Endothelial cell of umbilical vein (primary cell): ENCODE measurements at regions not wholly inside any gene's neighbourhood (a gene's known extent, or its start where the extent isn't known, plus 50 kb on each side); places are given as distances from the start of the nearest gene placed in this dataset.

Source experiments
- BruUV-seq: library from RNA; stranded (reverse); fragments of 400-500 nt; replicated peaks from 2 replicates; lab custom pipeline; 2021; lab: Mats Ljungman, UMichigan
- CTCF ChIA-PET: fragments of 300-600, 350-600 bp; sonication (Branson Sonifier 250); formaldehyde crosslinking; loops from one replicate; lab custom pipeline; 2021; ENCODE audit warnings: antibody characterized with exemption, inconsistent platforms; lab: Charles Lee
- POLR2A ChIA-PET: fragments of 300-600, 350-600 bp; sonication (Branson Sonifier 250); formaldehyde crosslinking; loops from one replicate; lab custom pipeline; 2021; ENCODE audit warnings: antibody characterized with exemption, inconsistent platforms; lab: Charles Lee
- DNase-seq: peaks from one replicate; pipeline ENCODE4 v3.0.0-alpha.2; 2011; ENCODE audit warnings: low read depth, low spot score
- FAIRE-seq: peaks from 2 replicates; lab custom pipeline; 2011; peaks lifted over from hg19 to GRCh38; lab: Jason Lieb, UNC
- H2AFZ ChIP-seq: 2 replicates; pipeline ENCODE4 v1.6.0; 2012; ENCODE audit warnings: low read depth, low read length, control low read depth, inconsistent platforms
- H3K27ac ChIP-seq: 2 replicates; pipeline ENCODE4 v1.5.1; 2011; ENCODE audit warnings: low read depth, mild to moderate bottlenecking, control low read depth, low read length, moderate library complexity; ENCODE audit not compliant: insufficient read depth
- H3K27me3 ChIP-seq, 2 experiments: 2 replicates each; pipeline versions ENCODE4 v1.6.0 to v1.6.1; 2011; ENCODE audit warnings: low read length in 2 of 2, mixed read lengths in 1 of 2; ENCODE audit not compliant: control insufficient read depth in 2 of 2, insufficient read depth in 2 of 2
- H3K36me3 ChIP-seq, 2 experiments: 2 replicates in 1 of 2; 3 replicates in 1 of 2; pipeline ENCODE4 v1.5.1; 2011; ENCODE audit warnings: low read length in 2 of 2, mild to moderate bottlenecking in 1 of 2, moderate library complexity in 1 of 2; ENCODE audit not compliant: control insufficient read depth in 2 of 2, insufficient read depth in 2 of 2; ENCODE audit errors: extremely low read depth in 1 of 2
- H3K4me1 ChIP-seq: 3 replicates; pipeline ENCODE4 v1.5.1; 2011; ENCODE audit warnings: mild to moderate bottlenecking, low read length; ENCODE audit not compliant: control insufficient read depth, insufficient read depth; ENCODE audit errors: extremely low read depth
- H3K4me2 ChIP-seq: 2 replicates; pipeline ENCODE4 v1.6.1; 2011; ENCODE audit warnings: low read length, control low read depth, mixed read lengths; ENCODE audit not compliant: insufficient read depth
- H3K4me3 ChIP-seq, 3 experiments: fragments of 200-600 bp in 1 of 3; sonication (generic), shearing (Covaris generic) in 1 of 3; replicated peaks in 1 of 3; 2 replicates each; pipeline ENCODE4 v1.5.1; 2011 to 2016; ENCODE audit warnings: control low read depth in 3 of 3, low read length in 3 of 3, mild to moderate bottlenecking in 2 of 3, inconsistent platforms in 1 of 3, low read depth in 1 of 3, moderate library complexity in 1 of 3; ENCODE audit not compliant: insufficient read depth in 1 of 3
- H3K79me2 ChIP-seq: 2 replicates; pipeline ENCODE4 v1.6.0; 2012; ENCODE audit warnings: low read length, inconsistent platforms; ENCODE audit not compliant: control insufficient read depth, insufficient read depth
- H3K9ac ChIP-seq: replicated peaks from 2 replicates; pipeline ENCODE3; 2011; ENCODE audit warnings: low read length, control low read depth; ENCODE audit not compliant: insufficient read depth; ENCODE audit errors: extremely low read depth
- H3K9me1 ChIP-seq: replicated peaks from 3 replicates; pipeline ENCODE4 v1.6.0; 2011; ENCODE audit warnings: mild to moderate bottlenecking, low read length; ENCODE audit not compliant: control insufficient read depth, insufficient read depth; ENCODE audit errors: extremely low read depth
- H3K9me3 ChIP-seq: replicated peaks from 2 replicates; pipeline ENCODE4 v1.5.1; 2012; ENCODE audit warnings: low read length, inconsistent platforms; ENCODE audit not compliant: control insufficient read depth, insufficient read depth
- H4K20me1 ChIP-seq: replicated peaks from 2 replicates; pipeline ENCODE3; 2011; ENCODE audit warnings: mild to moderate bottlenecking, low read length; ENCODE audit not compliant: control insufficient read depth, insufficient read depth; ENCODE audit errors: extremely low read depth
- EZH2 ChIP-seq: IDR thresholded peaks from 2 replicates; pipeline ENCODE4 v1.6.1; 2012; ENCODE audit warnings: borderline replicate concordance, low read depth, mild to moderate bottlenecking, moderate library complexity, low read length, inconsistent platforms; ENCODE audit not compliant: severe bottlenecking
- FOS ChIP-seq: IDR thresholded peaks from 2 replicates; pipeline ENCODE4 v1.6.1; 2011; ENCODE audit warnings: mild to moderate bottlenecking, low read length, moderate library complexity, borderline replicate concordance; ENCODE audit not compliant: insufficient read depth
- GATA2 ChIP-seq: IDR thresholded peaks from 2 replicates; pipeline ENCODE4 v1.7.0; 2011; ENCODE audit warnings: low read depth, mild to moderate bottlenecking, moderate library complexity, mixed read lengths, low read length; ENCODE audit not compliant: insufficient read length, insufficient read depth
- JUN ChIP-seq: IDR thresholded peaks from 2 replicates; pipeline ENCODE4 v1.6.1; 2011; ENCODE audit warnings: borderline replicate concordance, low read depth; ENCODE audit not compliant: insufficient read length, insufficient read depth
- MYC ChIP-seq: IDR thresholded peaks from one replicate; pipeline ENCODE4 v1.6.1; 2011; ENCODE audit warnings: mild to moderate bottlenecking, low read depth, low read length
- POLR2A ChIP-seq: IDR thresholded peaks from 2 replicates; pipeline ENCODE4 v1.6.1; 2012; ENCODE audit warnings: low read depth, mild to moderate bottlenecking, control low read depth, low read length
- POLR2AphosphoS5 ChIP-seq: IDR thresholded peaks from 2 replicates; pipeline ENCODE4 v1.6.1; 2012; ENCODE audit warnings: low read depth, mild to moderate bottlenecking, control low read depth, low read length, moderate library complexity; ENCODE audit not compliant: insufficient read depth
- dilution Hi-C: fragments of 300-500 bp; cut with MboI; formaldehyde crosslinking; loops from one replicate; pipeline ENCODE4 v1.15.0; 2019; ENCODE audit warnings: low sequenced_read_pairs; ENCODE audit not compliant: extremely low pct_ligation_motif_present
- intact Hi-C: fragments of 100-400 bp; cut with micrococcal nuclease; formaldehyde crosslinking; loops from one replicate; pipeline ENCODE4 v1.10.0; 2022
- TF ChIP-seq, protein P1 (sequence below), 2 donors: IDR thresholded peaks; 1 replicate in 1 of 2; 2 replicates in 1 of 2; pipeline ENCODE4 v1.5.1; 2011; ENCODE audit warnings: low read length in 2 of 2, mild to moderate bottlenecking in 2 of 2, moderate library complexity in 2 of 2, control low read depth in 1 of 2, inconsistent platforms in 1 of 2, low read depth in 1 of 2; ENCODE audit not compliant: insufficient read depth in 1 of 2; ENCODE audit errors: extremely low read depth in 1 of 2
- TF ChIP-seq, protein P2 (sequence below): IDR thresholded peaks from 2 replicates; pipeline ENCODE4 v1.6.1; 2011; ENCODE audit not compliant: insufficient read depth, insufficient read length

DNA sequence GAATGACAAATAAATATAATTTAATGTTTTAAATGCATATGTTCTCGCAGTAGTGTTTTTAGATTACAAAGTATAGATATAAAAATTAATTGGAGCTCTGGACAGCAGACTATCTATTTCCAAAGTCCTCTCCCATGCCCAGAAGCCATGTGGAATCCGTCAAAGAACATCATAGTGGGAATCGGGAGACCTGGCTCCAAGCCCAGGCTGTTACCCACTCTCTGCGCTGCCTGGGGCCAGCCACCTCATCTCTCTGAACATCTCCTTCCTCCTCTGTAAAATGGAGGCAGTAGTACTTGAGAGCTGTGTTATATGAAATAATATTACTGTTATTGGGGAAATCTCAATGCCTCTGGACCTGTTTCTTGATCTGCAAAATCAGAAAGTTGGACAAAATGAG lies 58.1 kb upstream of the SLC30A5 start:
- H3K27ac ChIP-seq: no peak overlapping the region
- FAIRE-seq: no peak
- POLR2A ChIA-PET: no interaction called here

More for the DNA sequence above, 58.1 kb upstream of the SLC30A5 start:
- Histone ChIP-seq H3K9me3 (no peaks in the 10 kb centered on the region), H3K36me3 (no peaks in the 10 kb centered on the region), H4K20me1 (no peaks in the 10 kb centered on the region), H2AFZ (no peak overlapping the region), H3K9me1 (no peaks in the 10 kb centered on the region), H3K4me1 (no peaks in the 10 kb centered on the region), H3K4me2 (no peak overlapping the region), H3K9ac (no peak overlapping the region), H3K4me3 (no peak overlapping the region), H3K27me3 (peaks cover 16 to 17% of the 10 kb centered on the region in 2 experiments), H3K79me2 (no peaks in the 10 kb centered on the region)
- BruUV-seq: no TSS peak
- DNase-seq: no peak
- dilution Hi-C loops (no loop called here), intact Hi-C loops (no loop called here)
- no peak for TF ChIP-seq FOS
- no peak for TF ChIP-seq POLR2AphosphoS5
- TF ChIP-seq POLR2A: no peak
- TF ChIP-seq, protein P1, sequence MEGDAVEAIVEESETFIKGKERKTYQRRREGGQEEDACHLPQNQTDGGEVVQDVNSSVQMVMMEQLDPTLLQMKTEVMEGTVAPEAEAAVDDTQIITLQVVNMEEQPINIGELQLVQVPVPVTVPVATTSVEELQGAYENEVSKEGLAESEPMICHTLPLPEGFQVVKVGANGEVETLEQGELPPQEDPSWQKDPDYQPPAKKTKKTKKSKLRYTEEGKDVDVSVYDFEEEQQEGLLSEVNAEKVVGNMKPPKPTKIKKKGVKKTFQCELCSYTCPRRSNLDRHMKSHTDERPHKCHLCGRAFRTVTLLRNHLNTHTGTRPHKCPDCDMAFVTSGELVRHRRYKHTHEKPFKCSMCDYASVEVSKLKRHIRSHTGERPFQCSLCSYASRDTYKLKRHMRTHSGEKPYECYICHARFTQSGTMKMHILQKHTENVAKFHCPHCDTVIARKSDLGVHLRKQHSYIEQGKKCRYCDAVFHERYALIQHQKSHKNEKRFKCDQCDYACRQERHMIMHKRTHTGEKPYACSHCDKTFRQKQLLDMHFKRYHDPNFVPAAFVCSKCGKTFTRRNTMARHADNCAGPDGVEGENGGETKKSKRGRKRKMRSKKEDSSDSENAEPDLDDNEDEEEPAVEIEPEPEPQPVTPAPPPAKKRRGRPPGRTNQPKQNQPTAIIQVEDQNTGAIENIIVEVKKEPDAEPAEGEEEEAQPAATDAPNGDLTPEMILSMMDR (IDR thresholded peaks at IDR 0.05; ENCODE audit: extremely low read depth in 1 of 2, insufficient read depth in 1 of 2, low read depth in 1 of 2, low read length in 2 of 2): no peak
- no peak for TF ChIP-seq JUN
- no peak for TF ChIP-seq EZH2
- TF ChIP-seq GATA2: no peak
- TF ChIP-seq, protein P2, sequence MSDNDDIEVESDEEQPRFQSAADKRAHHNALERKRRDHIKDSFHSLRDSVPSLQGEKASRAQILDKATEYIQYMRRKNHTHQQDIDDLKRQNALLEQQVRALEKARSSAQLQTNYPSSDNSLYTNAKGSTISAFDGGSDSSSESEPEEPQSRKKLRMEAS: no peak
- no peak for TF ChIP-seq MYC
- CTCF ChIA-PET: no interaction called here
